Astrocyte (in vitro differentiated cells and primary cell): ENCODE measurements at regions not wholly inside any gene's neighbourhood (a gene's known extent, or its start where the extent isn't known, plus 50 kb on each side); places are given as distances from the start of the nearest gene placed in this dataset.

ENCODE experiments used
- DNase-seq: peaks from one replicate; pipeline ENCODE4 v3.0.0-alpha.2; 2010; ENCODE audit warnings: low read depth
- FAIRE-seq: peaks from 2 replicates; lab custom pipeline; 2011; peaks lifted over from hg19 to GRCh38; lab: Jason Lieb, UNC
- H2AFZ ChIP-seq: 2 replicates; pipeline ENCODE4 v1.6.0; 2012; ENCODE audit warnings: low read depth, low read length, inconsistent platforms
- H3K27ac ChIP-seq: 2 replicates; pipeline ENCODE4 v1.5.1; 2011; ENCODE audit warnings: low read depth, low read length, inconsistent platforms
- H3K27me3 ChIP-seq: 2 replicates; pipeline ENCODE4 v1.6.0; 2011; ENCODE audit warnings: low read length, inconsistent platforms; ENCODE audit not compliant: insufficient read depth
- H3K36me3 ChIP-seq: 2 replicates; pipeline ENCODE4 v1.5.1; 2011; ENCODE audit warnings: low read length, inconsistent platforms; ENCODE audit not compliant: insufficient read depth
- H3K4me1 ChIP-seq: 2 replicates; pipeline ENCODE4 v1.5.1; 2011; ENCODE audit warnings: low read length, inconsistent platforms; ENCODE audit not compliant: insufficient read depth
- H3K4me2 ChIP-seq: 2 replicates; pipeline ENCODE4 v1.6.0; 2012; ENCODE audit warnings: low read length, inconsistent platforms
- H3K4me3 ChIP-seq: 2 replicates; pipeline ENCODE4 v1.5.1; 2011; ENCODE audit warnings: low read depth, mild to moderate bottlenecking, low read length, inconsistent platforms; ENCODE audit not compliant: insufficient read depth
- H3K79me2 ChIP-seq: 2 replicates; pipeline ENCODE4 v1.6.0; 2012; ENCODE audit warnings: mild to moderate bottlenecking, low read length, inconsistent platforms; ENCODE audit not compliant: insufficient read depth
- H3K9ac ChIP-seq: 2 replicates; pipeline ENCODE4 v1.6.0; 2012; ENCODE audit warnings: mild to moderate bottlenecking, low read length, inconsistent platforms
- H3K9me3 ChIP-seq: 2 replicates; pipeline ENCODE4 v1.5.1; 2012; ENCODE audit warnings: low read depth, mild to moderate bottlenecking, low read length, inconsistent platforms; ENCODE audit not compliant: insufficient read depth
- H4K20me1 ChIP-seq: 2 replicates; pipeline ENCODE4 v1.6.0; 2012; ENCODE audit warnings: low read length, inconsistent platforms; ENCODE audit not compliant: insufficient read depth
- H3K27ac Mint-ChIP-seq: one replicate; pipeline ENCODE4 v1.8.0; 2021; ENCODE audit warnings: mild to moderate bottlenecking, mixed read lengths; ENCODE audit not compliant: unreplicated experiment
- H3K27me3 Mint-ChIP-seq: one replicate; pipeline ENCODE4 v1.8.0; 2021; ENCODE audit warnings: low read depth, mixed read lengths; ENCODE audit not compliant: unreplicated experiment
- H3K36me3 Mint-ChIP-seq: one replicate; pipeline ENCODE4 v1.8.0; 2021; ENCODE audit warnings: low read depth, mixed read lengths; ENCODE audit not compliant: unreplicated experiment
- H3K4me1 Mint-ChIP-seq: one replicate; pipeline ENCODE4 v1.8.0; 2021; ENCODE audit warnings: low read depth, mixed read lengths; ENCODE audit not compliant: unreplicated experiment
- H3K4me3 Mint-ChIP-seq: one replicate; pipeline ENCODE4 v1.8.0; 2021; ENCODE audit warnings: mild to moderate bottlenecking, moderate library complexity, mixed read lengths; ENCODE audit not compliant: unreplicated experiment
- H3K9me3 Mint-ChIP-seq: one replicate; pipeline ENCODE4 v1.8.0; 2021; ENCODE audit warnings: mild to moderate bottlenecking, mixed read lengths; ENCODE audit not compliant: unreplicated experiment
- CTCF ChIP-seq: IDR thresholded peaks from 2 replicates; pipeline ENCODE4 v1.5.1; 2011; ENCODE audit warnings: low read depth, mild to moderate bottlenecking, inconsistent platforms, low read length, moderate library complexity; ENCODE audit not compliant: insufficient read depth
- EZH2 ChIP-seq: IDR thresholded peaks from 2 replicates; pipeline ENCODE4 v1.6.1; 2012; ENCODE audit warnings: mild to moderate bottlenecking, low read length, inconsistent platforms; ENCODE audit not compliant: insufficient read depth

DNA sequence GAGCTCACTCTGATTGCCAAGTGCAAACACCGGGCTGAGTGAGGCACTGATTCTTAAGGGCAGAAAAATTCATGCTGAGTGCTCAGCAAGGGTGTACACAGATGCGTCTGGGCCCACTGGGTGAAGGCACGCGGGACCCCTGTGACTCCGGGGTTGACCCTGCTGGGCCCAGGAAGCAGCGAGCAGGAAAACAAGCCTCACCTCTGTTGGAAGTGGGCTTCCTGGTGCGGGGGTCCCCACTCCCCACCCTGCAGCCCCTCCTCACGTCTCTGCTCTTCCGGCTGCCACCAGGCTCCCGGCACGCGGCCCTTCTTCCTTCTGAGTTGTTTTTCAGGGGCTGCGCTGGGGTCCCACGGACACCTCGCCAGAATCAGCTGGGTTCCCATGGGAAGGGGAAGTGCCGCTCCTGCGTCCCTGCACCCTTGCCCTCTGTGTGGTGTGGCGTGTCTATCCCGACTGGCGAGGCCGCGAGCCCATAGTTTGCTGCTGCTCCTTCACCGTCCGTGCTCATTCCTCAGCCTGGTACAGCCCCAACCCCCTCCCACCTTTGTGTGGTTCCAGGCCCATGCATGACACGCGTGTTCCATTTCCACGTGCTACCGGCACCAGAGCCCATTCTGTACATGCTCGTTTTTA is 80.6 kb upstream of the BHLHE23 start:
- no peak overlapping the region for H3K4me3 ChIP-seq
- H3K27ac Mint-ChIP-seq = no peak overlapping the region
- H3K27ac ChIP-seq = no peak overlapping the region
- no peak overlapping the region for H2AFZ ChIP-seq
- peaks cover 8% of the 10 kb centered on the region for H3K27me3 ChIP-seq
- H3K4me3 Mint-ChIP-seq = no peak overlapping the region
- H3K4me2 ChIP-seq = no peak overlapping the region
- no peaks in the 10 kb centered on the region for H3K4me1 ChIP-seq
- TF ChIP-seq EZH2 (no peak), CTCF (no peak)
- H3K27me3 Mint-ChIP-seq = peaks cover 54% of the 10 kb centered on the region
- FAIRE-seq (no peak), DNase-seq (no peak)
- no peaks in the 10 kb centered on the region for H3K79me2 ChIP-seq
- H3K36me3 ChIP-seq = no peaks in the 10 kb centered on the region
- H3K9me3 Mint-ChIP-seq = no peaks in the 10 kb centered on the region
- no peak overlapping the region for H3K9ac ChIP-seq
- H3K36me3 Mint-ChIP-seq = no peaks in the 10 kb centered on the region
- H3K9me3 ChIP-seq = no peaks in the 10 kb centered on the region
- H3K4me1 Mint-ChIP-seq = no peaks in the 10 kb centered on the region
- no peaks in the 10 kb centered on the region for H4K20me1 ChIP-seq

GRCh38 chr20:63086421-63087235 is 79.9 kb upstream of the BHLHE23 start:
- Histone ChIP-seq H3K4me1 (no peaks in the 10 kb centered on the region), H2AFZ (no peak overlapping the region), H3K4me2 (no peak overlapping the region), H4K20me1 (no peaks in the 10 kb centered on the region), H3K27ac (no peak overlapping the region), H3K4me3 (no peak overlapping the region), H3K9me3 (no peaks in the 10 kb centered on the region), H3K9ac (no peak overlapping the region), H3K36me3 (no peaks in the 10 kb centered on the region), H3K79me2 (no peaks in the 10 kb centered on the region), H3K27me3 (peaks cover 8% of the 10 kb centered on the region)
- Mint-ChIP-seq H3K4me3 (no peak overlapping the region), H3K27me3 (peaks cover 60% of the 10 kb centered on the region), H3K9me3 (peaks cover under 1% of the 10 kb centered on the region), H3K36me3 (no peaks in the 10 kb centered on the region), H3K4me1 (no peaks in the 10 kb centered on the region), H3K27ac (no peak overlapping the region)
- TF ChIP-seq CTCF (no peak), EZH2 (no peak)
- FAIRE-seq = no peak
- DNase-seq = no peak
